WERI-Rb-1 (cell line): ENCODE measurements at regions not wholly inside any gene's neighbourhood (a gene's known extent, or its start where the extent isn't known, plus 50 kb on each side); places are given as distances from the start of the nearest gene placed in this dataset.
A peak's percentile ranks its signal among the peaks of the same experiment; 100 is the strongest.

Source experiments
- DNase-seq: peaks from one replicate; pipeline ENCODE4 v3.0.0-alpha.2; 2020
- H3K27ac ChIP-seq: fragments of 250-450 bp; sonication (Bioruptor Pico); 2 replicates; pipeline ENCODE4 v1.5.1; 2020; ENCODE audit warnings: mild to moderate bottlenecking, moderate library complexity
- H3K27me3 ChIP-seq: fragments of 250-450 bp; sonication (Bioruptor Pico); 2 replicates; pipeline ENCODE4 v1.5.1; 2021; ENCODE audit warnings: mild to moderate bottlenecking, low read depth, moderate library complexity; ENCODE audit not compliant: insufficient read depth, severe bottlenecking
- H3K36me3 ChIP-seq: fragments of 250-450 bp; sonication (Bioruptor Pico); 2 replicates; pipeline ENCODE4 v1.5.1; 2020; ENCODE audit warnings: mild to moderate bottlenecking, moderate library complexity
- H3K4me3 ChIP-seq: 2 replicates; pipeline ENCODE4 v1.5.1; 2011; ENCODE audit warnings: low read depth, mild to moderate bottlenecking, control low read depth, low read length
- H3K9me3 ChIP-seq: fragments of 250-450 bp; sonication (Bioruptor Pico); 2 replicates; pipeline ENCODE4 v1.5.1; 2021; ENCODE audit warnings: mild to moderate bottlenecking, moderate library complexity; ENCODE audit not compliant: severe bottlenecking
- TF ChIP-seq, protein P1 (sequence below): IDR thresholded peaks from 2 replicates; pipeline ENCODE4 v1.5.1; 2011; ENCODE audit warnings: low read depth, mild to moderate bottlenecking, control low read depth, inconsistent platforms, low read length

DNA sequence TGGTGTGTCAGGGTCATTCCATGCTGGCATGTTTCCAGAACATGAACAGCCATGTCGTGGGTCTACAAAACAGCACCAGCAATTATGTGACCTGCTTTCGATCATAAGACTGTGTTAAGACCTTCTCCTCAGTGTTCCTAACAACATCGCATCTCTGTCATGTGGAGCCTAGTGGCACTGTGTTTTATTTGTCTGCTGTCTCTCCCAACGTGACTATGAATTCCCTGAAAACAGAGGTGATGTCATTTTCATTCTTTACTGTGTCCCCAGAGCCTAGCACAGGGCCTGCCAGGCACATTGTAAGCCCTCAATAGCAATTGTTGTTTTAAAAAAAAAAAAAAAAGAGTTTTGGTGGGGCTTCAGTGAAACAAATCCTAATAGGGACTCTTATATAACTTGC, 94.2 kb upstream of the IL12A start:
- Histone ChIP-seq H3K9me3 (no peaks in the 10 kb centered on the region), H3K36me3 (no peaks in the 10 kb centered on the region), H3K27me3 (no peaks in the 10 kb centered on the region), H3K4me3 (no peak overlapping the region), H3K27ac (no peak overlapping the region)
- TF ChIP-seq, protein P1, sequence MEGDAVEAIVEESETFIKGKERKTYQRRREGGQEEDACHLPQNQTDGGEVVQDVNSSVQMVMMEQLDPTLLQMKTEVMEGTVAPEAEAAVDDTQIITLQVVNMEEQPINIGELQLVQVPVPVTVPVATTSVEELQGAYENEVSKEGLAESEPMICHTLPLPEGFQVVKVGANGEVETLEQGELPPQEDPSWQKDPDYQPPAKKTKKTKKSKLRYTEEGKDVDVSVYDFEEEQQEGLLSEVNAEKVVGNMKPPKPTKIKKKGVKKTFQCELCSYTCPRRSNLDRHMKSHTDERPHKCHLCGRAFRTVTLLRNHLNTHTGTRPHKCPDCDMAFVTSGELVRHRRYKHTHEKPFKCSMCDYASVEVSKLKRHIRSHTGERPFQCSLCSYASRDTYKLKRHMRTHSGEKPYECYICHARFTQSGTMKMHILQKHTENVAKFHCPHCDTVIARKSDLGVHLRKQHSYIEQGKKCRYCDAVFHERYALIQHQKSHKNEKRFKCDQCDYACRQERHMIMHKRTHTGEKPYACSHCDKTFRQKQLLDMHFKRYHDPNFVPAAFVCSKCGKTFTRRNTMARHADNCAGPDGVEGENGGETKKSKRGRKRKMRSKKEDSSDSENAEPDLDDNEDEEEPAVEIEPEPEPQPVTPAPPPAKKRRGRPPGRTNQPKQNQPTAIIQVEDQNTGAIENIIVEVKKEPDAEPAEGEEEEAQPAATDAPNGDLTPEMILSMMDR = no peak
- DNase-seq = no peak

DNA sequence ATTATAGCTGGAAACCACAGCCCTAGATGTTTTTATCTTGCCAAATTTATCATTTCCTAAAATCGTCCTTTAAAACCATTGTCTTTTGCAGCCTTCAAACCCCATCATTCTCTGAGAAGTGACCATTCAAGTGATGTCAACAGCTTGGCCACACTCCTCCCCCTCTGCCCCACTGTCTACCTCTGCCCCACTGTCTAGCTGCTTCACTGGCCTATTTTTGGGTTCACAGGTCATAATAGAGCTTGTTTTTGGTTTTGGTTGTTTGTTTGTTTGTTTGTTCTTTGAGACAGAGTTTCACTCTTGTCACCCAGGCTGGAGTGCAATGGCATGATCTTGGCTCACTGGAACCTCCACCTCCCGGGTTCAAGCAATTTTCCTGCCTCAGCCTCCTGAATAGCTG, 93.2 kb upstream of the IL12A start:
- Histone ChIP-seq H3K27ac (no peak overlapping the region), H3K36me3 (no peaks in the 10 kb centered on the region)
- TF ChIP-seq, protein P1 = no peak

DNA sequence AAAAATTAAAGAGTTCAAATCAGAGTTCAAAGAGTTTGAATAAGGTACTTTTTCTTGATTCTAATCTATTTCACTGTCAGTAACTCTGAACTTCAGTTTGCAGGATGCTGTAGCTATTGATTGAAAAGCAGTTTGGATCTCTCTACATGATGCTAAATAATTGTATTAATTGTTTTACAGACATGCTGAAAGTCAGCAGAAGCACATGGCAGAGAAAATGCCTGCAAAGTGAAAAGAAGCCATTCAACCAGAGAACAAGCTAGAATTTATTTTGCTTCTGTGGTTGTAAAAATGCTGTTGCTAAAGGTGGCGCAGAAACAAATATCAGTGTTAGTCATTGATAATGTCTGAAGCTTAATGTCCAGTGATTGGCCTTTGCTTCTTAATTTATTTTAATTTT, 92.1 kb upstream of the IL12A start:
- H3K9me3 ChIP-seq = no peaks in the 10 kb centered on the region
- TF ChIP-seq, protein P1 = no peak
- DNase-seq = no peak
- H3K36me3 ChIP-seq = no peaks in the 10 kb centered on the region
- H3K27ac ChIP-seq = no peak overlapping the region
- H3K27me3 ChIP-seq = no peaks in the 10 kb centered on the region
- H3K4me3 ChIP-seq = no peak overlapping the region

More for the DNA sequence above, 93.2 kb upstream of the IL12A start:
- Histone ChIP-seq H3K4me3 (no peak overlapping the region), H3K27me3 (no peaks in the 10 kb centered on the region), H3K9me3 (no peaks in the 10 kb centered on the region)
- DNase-seq = no peak

DNA sequence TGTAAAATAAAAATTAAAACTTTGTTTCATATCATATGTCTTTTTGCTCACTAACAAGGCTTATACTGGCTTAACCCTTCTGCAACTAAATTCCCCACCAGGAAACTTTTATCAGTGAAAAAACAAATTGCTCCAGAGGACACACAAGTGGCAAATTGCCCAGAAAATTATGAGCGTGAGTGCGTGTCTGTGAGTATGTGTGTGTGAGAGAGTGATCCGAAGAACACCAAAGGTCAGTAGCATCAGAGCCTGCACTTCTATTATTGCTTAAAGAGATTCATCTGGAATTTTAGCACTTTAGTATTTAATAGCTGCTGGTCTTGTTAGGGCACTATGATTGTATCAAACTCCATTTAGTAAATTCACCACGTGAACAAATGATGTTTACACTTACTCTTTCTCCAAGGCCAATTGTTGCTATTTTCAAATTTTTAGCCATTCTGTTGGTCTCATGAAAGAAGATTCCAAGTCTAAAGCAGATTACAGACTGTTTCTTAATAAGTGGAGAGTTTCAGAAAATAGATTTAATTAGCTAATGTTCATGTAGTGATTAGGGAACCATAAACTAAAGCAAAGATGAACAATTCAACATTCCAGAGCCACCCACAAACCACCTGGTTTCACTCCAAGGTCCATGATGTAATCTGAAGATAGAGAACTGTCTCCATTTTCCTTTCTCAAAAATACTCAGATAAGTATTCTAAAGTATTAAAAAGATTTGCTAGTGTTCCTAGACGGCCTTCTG, 91.1 kb upstream of the IL12A start:
- TF ChIP-seq, protein P1 = no peak
- no peaks in the 10 kb centered on the region for H3K9me3 ChIP-seq
- H3K4me3 ChIP-seq = no peak overlapping the region
- H3K36me3 ChIP-seq = no peaks in the 10 kb centered on the region
- no peak for DNase-seq
- no peaks in the 10 kb centered on the region for H3K27me3 ChIP-seq
- peak overlapping the region; percentile 18; the same call in 1 of the 2 replicates for H3K27ac ChIP-seq

DNA sequence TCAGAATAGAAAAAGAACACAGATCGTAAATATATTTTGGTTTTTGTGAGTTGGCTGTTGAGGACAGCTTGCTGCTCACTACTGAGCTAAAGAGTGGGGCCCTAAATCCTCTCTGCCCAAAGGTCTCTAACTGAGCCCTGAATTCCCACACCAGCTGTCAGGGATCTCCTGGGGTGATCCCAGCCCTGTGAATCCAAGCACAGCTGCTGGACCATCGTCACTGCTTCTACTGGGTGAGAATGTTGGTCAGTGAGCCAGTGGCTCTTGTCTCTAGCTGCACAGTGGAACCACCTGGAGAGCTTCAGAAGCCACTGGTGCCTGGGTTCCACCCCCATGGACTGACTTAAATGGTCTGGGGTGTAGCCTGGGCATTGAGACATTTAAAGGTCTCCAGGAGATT, 90.5 kb upstream of the IL12A start:
- Histone ChIP-seq H3K9me3 (no peaks in the 10 kb centered on the region), H3K27me3 (no peaks in the 10 kb centered on the region), H3K27ac (peak overlapping the region; percentile 18; the same call in 1 of the 2 replicates), H3K36me3 (no peaks in the 10 kb centered on the region), H3K4me3 (no peak overlapping the region)
- TF ChIP-seq, protein P1 = no peak
- peak; percentile 79 for DNase-seq

DNA sequence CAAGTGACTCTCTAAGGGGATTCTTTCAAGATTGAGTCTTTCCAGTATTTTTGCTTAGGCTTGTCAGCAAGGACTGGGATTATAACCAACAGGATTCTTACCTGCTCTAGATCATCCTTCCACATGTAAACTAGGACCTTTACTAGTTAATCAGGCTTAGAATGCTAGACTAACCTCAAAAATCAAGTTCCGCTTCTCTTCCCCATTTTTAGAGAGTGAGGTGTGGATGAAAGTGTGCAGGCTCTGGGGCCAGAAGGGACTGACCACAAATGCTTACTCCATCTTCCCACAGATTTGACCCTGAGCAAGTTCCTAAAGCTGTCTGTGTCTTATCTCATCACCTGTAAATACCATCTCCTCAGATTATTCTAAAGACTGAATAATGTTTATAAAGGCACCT, 89.5 kb upstream of the IL12A start:
- TF ChIP-seq, protein P1 = no peak
- no peak for DNase-seq

More for the DNA sequence above, 89.5 kb upstream of the IL12A start:
- Histone ChIP-seq H3K4me3 (no peak overlapping the region), H3K9me3 (no peaks in the 10 kb centered on the region), H3K27me3 (no peaks in the 10 kb centered on the region), H3K27ac (no peak overlapping the region), H3K36me3 (no peaks in the 10 kb centered on the region)
